GM21576 (cell line): ENCODE measurements at regions not wholly inside any gene's neighbourhood (a gene's known extent, or its start where the extent isn't known, plus 50 kb on each side); places are given as distances from the start of the nearest gene placed in this dataset.
A peak's percentile ranks its signal among the peaks of the same experiment; 100 is the strongest.
"Not testable (repeated sequence)": the region's sequence is repeated elsewhere in the genome, so short reads cannot be mapped to it uniquely, and the experiment has no call there.

ENCODE experiments used
- ATAC-seq: cut with Tn5 transposase; IDR thresholded peaks from one replicate; pipeline ENCODE4 v1.9.1; 2021; ENCODE audit warnings: mild to moderate bottlenecking, moderate library complexity; ENCODE audit not compliant: unreplicated experiment

DNA sequence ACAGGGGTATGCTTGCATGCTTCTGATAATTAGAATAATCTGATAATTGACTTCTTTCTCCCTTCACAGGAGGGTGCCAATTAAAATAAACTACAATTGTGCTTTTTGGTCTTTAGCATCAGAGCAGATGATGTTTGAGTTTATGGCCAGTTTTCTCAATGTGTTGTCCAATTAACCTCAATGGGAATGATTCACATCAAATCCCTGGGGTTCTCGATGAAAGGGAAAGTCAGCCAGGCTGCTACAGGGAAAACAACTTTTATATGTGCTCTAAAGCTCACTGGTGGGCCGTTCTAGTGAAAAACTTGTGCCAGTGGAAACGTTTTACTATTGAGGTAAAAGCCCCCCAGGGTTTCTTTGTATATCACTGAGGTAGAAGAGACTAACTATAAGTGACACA lies 887.3 kb upstream of the CRIM1 start:
- no peak for ATAC-seq

DNA sequence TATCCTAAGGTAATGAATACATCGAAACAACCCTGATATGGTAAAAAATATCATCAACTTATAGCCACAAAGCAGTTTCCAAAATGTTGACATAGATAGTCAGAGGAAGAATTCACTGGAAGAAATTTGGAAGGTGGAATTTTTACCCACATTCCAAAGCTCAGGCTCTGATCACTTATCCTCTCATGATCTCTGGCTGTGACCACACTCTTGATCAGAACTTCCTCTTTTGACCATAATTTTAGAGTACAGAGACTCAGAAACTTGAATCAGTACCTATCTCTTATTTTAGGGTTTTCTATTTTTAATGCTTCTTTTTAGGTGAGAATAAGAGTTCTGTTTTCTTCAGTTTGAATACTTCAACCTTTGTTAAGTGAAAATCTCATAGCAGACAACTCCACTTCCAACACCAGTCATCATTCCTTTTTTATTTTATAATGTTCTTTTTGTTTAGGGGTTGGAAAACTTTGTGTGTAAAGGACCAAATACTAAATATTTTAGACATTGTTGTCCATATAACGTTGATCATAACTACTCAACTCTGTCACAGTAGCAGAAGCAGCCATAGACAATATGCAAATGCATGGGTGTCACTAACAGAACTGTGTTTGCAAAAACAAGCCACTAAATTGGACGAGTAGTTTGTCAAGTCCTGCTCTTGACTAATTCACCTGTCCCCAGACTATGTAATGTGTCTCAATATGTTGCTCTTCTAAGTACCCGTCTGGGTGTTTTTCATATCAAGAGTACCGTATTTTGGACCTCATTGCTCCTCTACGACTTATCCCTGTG lies 891.6 kb upstream of the CRIM1 start:
- ATAC-seq: no peak

DNA sequence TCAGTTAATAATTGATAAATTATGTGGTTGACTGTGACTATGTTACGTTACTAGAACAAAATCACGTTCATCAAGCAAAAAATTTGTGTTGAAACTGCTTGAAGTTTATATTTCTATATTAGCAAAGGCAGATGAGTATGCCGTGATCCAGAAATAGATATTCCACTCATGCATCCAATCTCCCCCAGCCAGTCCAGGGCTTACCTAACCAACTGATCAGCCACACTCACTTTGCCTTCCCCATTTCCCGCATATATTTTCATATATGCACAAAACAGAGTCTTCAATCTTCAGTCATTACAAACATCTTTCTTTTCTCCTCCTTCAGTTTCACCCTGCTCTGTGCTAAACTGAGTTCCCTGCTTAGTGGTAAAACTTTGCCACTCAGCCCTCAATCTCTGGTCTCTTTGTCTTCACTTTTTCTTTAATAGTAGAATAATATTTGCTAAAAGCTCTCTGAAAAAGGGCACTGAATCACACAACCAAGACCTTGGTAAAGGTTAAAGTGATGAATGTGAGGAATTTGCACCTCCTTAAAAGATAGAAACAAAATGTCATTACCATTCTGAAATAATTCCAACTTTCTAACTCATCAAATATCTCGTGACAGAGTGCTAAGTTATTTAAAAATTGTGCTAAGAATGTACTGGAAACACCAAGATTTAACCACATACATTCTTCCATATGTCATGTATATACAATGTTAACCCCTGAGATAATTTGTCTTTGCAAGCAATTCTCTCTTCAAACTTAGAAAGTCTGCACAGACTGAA lies 893.2 kb upstream of the CRIM1 start:
- no peak for ATAC-seq

DNA sequence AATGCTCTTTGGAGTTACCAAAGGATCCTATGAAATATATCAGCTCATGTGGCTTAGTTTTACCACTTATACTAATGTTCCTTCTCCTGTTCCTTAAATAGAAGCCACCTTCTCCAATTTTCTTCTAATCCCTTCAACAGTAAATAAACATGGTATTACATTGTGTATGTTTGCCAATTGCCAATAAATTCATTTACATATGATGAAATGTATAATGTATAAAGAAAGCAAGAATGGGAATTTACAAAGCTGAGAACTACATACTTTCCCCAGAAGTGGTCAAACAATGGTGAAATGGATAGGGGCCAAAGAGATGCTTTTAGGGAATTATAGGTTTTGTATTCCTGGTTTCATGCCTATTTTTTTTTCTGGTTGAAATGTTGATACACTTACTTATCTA lies 894.2 kb upstream of the CRIM1 start:
- ATAC-seq: no peak

DNA sequence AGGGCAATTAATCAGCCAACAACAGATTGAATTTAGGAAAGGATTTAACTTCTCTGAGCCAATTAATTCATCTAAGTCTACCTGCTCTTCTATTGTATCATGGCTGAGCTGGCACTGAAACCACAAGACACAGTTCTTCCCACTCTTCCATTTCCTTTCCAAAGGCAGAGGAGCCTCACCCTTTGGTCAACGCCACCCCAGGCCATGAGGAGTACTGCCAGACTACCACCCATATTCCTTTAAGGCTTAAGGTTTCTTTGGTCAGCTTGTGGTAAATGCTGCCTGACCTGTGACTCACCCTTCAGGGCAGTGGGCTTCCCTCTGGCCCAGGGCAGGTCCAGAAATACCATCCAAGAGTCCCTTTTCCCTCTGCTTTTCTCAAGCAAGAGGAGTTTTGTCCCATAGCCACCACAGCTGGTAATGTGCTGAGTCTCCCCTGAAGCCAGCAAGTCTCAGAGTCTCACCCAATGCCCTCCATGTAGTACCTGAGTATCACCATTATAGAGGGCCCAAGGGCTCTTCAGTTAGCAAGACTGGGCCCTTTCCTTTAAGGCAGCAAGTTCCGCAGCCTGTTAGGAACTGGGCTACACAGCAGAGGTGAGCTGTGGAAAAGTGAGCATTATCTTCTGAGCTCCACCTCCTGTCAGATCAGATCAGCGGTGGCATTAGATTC lies 900.5 kb upstream of the CRIM1 start:
- ATAC-seq: no peak

DNA sequence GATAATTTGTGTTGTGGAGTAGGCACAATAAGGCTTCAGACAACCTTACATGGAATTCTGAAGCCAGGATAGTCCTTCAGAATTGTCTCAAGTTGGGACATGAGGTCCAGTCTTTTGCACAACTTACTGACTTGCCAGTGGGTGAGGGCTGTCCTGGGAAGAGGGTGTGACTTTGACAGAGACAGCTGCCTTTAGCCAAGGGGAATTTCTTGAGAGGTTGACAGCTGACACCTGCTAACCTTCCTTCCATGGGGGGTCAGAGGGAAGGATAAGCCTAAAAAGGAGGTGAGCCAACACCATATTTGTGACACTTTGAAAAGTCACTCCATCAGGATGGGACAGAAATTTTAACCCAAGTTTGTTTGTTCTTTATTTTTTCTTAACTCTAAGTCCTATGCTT lies 907.8 kb upstream of the CRIM1 start:
- ATAC-seq: no peak

DNA sequence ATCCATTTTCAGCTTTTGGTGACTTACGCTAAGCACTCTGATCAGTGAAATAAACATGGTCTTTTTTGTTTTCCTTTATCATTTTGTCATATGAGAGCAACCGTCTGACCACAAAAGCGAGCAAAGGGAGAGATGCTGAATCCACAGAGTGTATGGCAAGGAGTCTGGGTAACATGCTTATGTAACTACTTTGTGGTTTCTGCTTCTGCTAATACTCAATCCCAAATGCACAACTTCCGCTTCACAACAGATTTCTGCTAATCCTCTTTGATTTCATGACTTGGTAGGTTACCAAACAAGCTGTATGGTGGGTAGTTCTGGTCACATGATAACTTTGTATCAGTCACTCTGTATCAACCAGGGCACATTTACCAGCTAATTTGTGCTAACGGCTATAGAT lies 908.4 kb upstream of the CRIM1 start:
- ATAC-seq: no peak

DNA sequence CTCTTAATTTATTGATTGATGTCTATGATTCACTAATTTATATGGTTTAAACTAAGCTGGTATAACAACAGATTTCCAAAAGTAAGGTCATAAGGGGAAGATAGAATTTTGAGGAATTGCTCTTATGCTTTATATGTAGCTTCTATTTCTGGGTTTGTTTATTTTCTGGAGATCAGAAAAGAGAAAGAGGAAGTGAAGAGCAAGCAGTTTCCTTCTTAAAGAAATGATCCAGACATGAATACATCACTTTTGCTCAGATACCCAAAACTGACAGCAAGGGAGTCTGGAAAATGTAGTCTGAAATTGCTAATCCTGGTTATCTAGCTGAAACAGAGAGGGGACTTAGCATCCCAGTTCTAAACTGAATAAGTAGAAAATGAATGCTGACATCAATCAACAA lies 912.5 kb upstream of the CRIM1 start:
- ATAC-seq: no peak

DNA sequence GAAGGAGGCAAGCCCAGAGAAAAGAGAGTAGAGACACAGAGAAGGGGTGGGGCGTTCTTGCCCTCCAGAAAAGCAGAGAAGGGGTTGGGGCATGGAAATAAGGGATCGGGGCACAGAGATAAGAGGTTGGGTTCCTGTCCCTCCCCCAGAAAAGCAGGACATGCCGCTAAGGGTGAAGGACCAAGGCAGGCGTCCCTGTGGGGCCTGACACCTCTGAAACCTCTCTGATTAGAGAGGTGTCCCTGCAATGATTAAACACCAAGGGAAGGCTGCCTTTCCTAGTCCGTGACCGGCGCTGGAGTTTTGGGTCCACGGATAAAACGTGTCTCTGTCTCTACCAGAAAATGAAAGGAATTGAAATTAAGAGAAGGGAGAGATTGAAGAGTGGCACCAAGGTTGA lies 914.0 kb upstream of the CRIM1 start:
- not testable (repeated sequence) for ATAC-seq

DNA sequence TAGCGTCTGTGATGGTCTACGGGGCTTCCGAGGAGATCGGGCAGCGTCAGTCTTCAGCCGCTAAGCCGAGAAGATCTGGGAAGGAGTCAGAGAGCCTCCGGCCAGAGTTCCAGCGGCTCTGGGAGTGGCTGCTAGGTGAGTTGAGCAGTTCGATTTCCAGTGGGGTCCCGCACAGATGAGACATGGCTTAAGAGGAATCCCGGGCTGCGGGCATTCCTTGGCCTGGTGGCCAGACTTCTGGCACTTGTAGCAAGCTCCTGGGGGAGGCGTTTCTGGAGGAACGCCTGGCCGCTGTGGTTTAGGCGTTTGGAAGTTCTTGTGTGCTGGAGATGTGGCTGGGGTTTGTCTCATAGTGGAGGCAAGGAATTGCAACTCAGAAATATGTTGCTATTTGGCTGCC lies 915.3 kb upstream of the CRIM1 start:
- ATAC-seq: not testable (repeated sequence)

DNA sequence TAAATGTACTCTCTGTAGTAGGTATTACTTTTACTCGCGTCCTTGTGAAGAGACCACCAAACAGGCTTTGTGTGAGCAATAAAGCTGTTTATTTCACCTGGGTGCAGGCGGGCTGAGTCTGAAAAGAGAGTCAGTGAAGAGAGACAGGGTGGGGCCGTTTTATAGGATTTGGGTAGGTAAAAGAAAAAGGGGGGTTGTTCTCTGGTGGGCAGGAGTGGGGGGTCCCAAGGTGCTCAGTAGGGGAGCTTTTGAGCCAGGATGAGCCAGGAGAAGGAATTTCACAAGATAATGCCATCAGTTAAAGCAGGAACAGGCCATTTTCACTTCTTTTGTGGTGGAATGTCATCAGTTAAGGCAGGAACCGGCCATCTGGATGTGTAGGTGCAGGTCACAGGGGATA lies 918.7 kb upstream of the CRIM1 start:
- not testable (repeated sequence) for ATAC-seq

DNA sequence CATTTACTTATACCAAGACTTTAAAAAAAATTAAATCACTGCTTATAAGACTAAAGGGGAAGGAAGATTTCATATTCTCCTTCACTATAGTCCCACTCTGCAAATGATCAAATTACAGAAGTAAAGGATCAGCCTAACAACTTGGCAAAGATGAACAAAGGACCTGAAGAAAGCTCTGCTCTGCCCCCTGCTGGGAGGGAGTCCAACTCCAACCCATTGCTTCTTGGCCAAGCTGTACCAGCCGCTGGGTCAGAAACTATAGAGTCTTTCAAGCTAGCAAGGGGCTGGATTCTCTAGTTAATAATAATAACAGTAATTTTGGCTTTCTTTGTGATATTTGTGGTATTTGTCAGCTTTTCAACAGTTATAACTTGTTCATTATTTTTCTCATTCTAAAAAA lies 927.0 kb upstream of the CRIM1 start:
- ATAC-seq: no peak

DNA sequence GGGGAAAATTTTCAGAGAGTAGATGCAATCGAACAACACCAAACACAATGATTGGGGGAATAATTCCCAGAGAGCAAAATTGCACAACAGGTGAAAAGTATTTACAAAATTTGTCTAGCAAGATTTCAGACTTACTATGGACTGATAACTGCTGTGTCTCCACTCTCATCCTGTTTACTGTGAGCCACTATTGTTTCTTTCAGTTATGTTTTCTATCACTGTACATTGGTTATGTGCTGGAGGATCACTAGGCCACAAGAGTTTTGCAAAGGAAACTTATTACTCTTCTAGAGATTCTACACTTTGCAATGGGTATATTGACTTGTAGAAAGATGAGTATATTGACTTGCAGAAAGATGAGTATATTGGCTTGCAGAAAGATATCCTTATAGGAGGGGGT lies 934.1 kb upstream of the CRIM1 start:
- no peak for ATAC-seq

DNA sequence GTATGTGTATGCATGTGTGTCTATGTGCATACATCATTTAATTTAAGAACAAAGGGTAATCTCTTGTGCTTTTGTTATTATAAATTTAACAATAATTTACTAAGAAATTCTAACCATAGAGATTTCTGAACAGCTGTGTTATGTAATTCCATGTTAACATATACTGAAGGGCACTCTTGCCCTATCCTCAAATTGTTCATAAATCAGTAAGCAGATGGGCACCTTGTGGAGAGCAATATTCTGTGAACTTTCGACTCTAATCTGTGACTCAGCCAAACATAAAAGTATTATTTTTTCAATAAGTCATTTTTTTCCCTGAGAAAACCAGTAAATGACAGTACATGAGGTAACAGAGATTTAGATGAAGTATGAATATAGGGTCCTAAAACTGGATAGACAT lies 938.3 kb upstream of the CRIM1 start:
- no peak for ATAC-seq

DNA sequence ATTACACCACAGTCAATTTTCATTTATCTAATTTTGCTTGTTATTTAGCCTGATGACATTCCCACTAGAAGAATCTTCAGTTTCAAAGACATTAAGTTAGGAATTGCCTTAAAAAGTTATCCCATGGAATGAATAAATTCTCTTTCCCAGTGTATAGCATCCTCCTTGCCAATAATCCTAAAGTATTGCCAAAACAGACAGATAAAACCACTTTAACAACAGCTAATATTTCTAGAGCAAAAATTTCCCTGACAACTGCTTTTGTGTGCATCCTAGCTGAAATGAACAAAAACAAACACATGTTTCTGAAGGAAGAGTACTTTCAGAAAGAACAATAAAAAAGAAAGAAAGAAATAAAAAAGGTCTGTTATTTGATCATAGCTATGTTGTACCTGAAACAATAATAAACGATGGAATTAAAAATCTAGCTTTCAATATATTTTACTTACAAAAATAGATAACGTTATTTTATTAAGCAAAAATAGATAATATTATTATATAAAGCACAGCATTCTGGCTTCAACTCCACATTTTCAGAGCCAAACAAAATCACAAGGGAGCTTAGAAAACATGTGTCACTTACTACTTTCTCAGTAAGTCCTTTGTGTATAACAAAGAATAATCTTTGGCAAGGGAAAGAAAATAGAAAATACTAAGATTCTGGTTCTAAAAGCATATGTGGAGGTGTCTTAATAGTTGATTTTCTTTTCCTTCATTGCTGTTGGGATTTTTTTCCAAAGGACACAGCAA lies 939.0 kb upstream of the CRIM1 start:
- ATAC-seq: no peak

DNA sequence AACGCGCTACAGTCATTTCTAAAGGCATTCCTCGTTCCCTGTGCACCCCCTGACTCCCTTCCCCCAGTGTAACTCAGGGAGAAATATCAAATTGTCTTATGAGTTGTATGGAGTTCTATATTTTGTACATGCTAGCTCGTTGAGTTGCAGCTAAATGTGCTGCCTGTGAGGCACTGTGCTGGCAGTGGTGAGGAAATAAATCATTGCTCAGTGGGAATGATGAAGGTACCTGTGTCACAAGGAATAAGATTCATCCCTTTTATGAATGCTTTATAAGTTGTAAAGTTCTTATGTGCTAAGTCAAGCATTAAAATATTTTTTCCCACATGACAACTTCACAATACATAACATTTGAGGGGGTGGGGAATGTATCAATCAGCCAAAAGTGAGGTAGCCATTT lies 939.6 kb upstream of the CRIM1 start:
- no peak for ATAC-seq

DNA sequence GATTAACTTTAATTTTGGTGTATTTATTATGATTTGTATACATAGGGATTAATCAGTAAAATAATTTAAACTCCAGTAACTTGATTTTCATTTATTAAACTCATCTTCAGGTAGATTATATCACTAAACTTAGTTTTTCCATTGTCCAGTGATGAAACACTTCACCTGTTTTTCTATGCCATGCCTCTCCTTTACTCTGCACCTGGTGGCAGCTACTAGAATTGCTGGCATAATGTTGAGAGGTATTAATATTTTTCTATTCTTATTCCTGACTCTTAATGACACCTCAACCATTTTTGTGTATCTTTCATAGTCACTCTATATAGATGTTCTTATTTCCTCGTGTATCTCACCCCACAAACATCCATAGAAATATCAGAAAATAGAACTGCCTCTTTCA lies 940.3 kb upstream of the CRIM1 start:
- ATAC-seq: no peak

DNA sequence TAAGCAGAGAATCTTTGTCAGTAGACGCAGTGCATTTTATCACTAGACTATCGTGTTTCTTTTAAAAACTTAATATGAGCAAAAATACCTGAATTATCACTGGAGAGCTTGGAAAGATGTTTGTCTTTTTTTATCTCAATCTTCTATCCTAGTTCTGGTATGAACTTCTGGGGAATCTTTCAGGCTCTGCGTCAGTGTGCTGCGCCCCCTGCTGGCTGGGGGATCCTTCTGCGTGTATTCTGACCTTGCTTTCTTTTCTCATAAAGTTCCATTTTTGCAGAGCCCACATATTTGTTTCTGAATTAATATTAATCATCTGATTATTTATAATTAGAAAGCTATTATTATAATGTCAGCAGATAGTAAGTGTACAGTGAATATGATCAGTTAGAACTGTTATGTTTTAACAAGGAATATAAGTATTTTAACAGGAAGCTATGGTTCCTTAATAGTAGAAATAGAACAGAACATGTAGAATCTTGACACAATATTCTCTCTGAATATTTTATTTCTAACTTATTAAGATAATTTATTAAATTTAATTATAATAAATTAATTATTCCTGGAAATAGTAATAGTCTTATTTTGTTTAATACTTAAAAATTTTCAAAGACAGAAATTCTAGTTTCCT lies 945.0 kb upstream of the CRIM1 start:
- peak; percentile 81 for ATAC-seq

DNA sequence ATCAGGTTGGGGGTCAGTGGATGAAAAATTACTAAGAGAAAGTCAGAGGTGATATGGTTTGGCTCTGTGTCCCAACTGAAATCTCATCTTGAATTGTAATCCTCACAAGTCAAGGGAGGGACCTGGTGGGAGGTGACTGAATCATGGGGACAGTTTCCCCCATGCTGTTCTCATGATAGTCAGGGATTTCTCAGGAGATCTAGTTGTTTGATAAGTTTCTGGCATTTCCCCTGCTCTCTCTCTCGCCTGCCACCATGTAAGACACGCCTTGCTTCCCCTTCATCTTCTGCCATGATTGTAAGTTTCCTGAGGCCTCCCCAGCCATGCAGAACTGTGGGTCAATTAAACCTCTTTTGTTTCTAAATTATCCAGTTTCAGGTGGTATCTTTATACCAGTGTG lies 945.8 kb upstream of the CRIM1 start:
- ATAC-seq: no peak

DNA sequence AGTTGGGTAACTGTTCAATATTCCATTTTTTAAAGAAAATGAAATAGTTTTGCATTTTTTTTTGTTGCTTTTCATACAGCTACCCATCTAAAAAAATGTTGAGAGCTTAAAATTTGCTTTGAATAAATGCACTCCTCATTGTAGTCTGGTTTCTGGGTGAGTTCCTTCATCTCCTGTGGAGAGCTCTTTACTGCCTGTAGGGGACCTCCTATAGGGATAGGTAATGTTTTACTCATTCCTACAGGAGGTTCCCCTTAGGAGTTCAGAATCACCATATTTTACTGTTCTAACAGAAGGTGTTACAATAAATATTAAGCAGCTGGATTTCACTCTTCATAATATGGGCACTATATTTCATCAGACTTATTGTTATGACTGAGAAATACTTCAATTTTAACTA lies 947.3 kb upstream of the CRIM1 start:
- ATAC-seq: no peak
